LHCN-M2 (cell line): ENCODE measurements at regions not wholly inside any gene's neighbourhood (a gene's known extent, or its start where the extent isn't known, plus 50 kb on each side); places are given as distances from the start of the nearest gene placed in this dataset.

Experiments
- DNase-seq: peaks from one replicate; pipeline ENCODE4 v3.0.0-alpha.2; 2012; ENCODE audit warnings: low read depth

- no peak for DNase-seq
Measured at GRCh38 chr5:93107805-93108520, 473.1 kb downstream of the NR2F1-AS1 start.

GRCh38 chr5:93107141-93107540, 473.9 kb downstream of the NR2F1-AS1 start:
- DNase-seq, result no peak

GRCh38 chr5:93101661-93102060, 479.4 kb downstream of the NR2F1-AS1 start:
- no peak for DNase-seq

GRCh38 chr5:93100976-93101375, 480.0 kb downstream of the NR2F1-AS1 start:
- DNase-seq, result no peak

- peak; percentile 59 for DNase-seq
Measured at GRCh38 chr5:93100428-93100827, 480.6 kb downstream of the NR2F1-AS1 start.

- no peak for DNase-seq
Measured at GRCh38 chr5:93099902-93100347, 481.1 kb downstream of the NR2F1-AS1 start.

- DNase-seq, result no peak
Measured at GRCh38 chr5:93096561-93096960, 484.5 kb downstream of the NR2F1-AS1 start.

GRCh38 chr5:93092349-93093105, 488.5 kb downstream of the NR2F1-AS1 start:
- peak; percentile 89 for DNase-seq

GRCh38 chr5:93090698-93091097, 490.3 kb downstream of the NR2F1-AS1 start:
- no peak for DNase-seq

- no peak for DNase-seq
Measured at GRCh38 chr5:93088592-93089389, 492.2 kb downstream of the NR2F1-AS1 start.

- DNase-seq, result no peak
Measured at GRCh38 chr5:93087326-93087725, 493.7 kb downstream of the NR2F1-AS1 start.

- no peak for DNase-seq
Measured at GRCh38 chr5:93082981-93083380, 498.0 kb downstream of the NR2F1-AS1 start.

- no peak for DNase-seq
Measured at GRCh38 chr5:93079046-93079445, 502.0 kb downstream of the NR2F1-AS1 start.

GRCh38 chr5:93078082-93079038, 502.7 kb downstream of the NR2F1-AS1 start:
- peak; percentile 98 for DNase-seq

GRCh38 chr5:93076566-93076965, 504.5 kb downstream of the NR2F1-AS1 start:
- no peak for DNase-seq

GRCh38 chr5:93076096-93076495, 504.9 kb downstream of the NR2F1-AS1 start:
- DNase-seq, result peak; percentile 40

GRCh38 chr5:93073547-93073946, 507.5 kb downstream of the NR2F1-AS1 start:
- no peak for DNase-seq

GRCh38 chr5:93072831-93073459, 508.1 kb downstream of the NR2F1-AS1 start:
- DNase-seq, result peak; percentile 58

GRCh38 chr5:93071710-93072109, 509.3 kb downstream of the NR2F1-AS1 start:
- no peak for DNase-seq

GRCh38 chr5:93070938-93071337, 510.1 kb downstream of the NR2F1-AS1 start:
- DNase-seq, result no peak
